HG03521 (cell line): ENCODE measurements at regions not wholly inside any gene's neighbourhood (a gene's known extent, or its start where the extent isn't known, plus 50 kb on each side); places are given as distances from the start of the nearest gene placed in this dataset.
"Not testable (repeated sequence)": the region's sequence is repeated elsewhere in the genome, so short reads cannot be mapped to it uniquely, and the experiment has no call there.

ENCODE experiments used
- ATAC-seq: cut with Tn5 transposase; IDR thresholded peaks from one replicate; pipeline ENCODE4 v1.9.1; 2021; ENCODE audit warnings: mild to moderate bottlenecking, moderate library complexity; ENCODE audit not compliant: unreplicated experiment

- no peak for ATAC-seq
Observed at GRCh38 chr21:16113052-16113715, 383.4 kb downstream of the USP25 start.

GRCh38 chr21:16115461-16115860 lies 385.7 kb downstream of the USP25 start:
- ATAC-seq = no peak

GRCh38 chr21:16116069-16116468 lies 386.3 kb downstream of the USP25 start:
- no peak for ATAC-seq

GRCh38 chr21:16116798-16117197 lies 387.0 kb downstream of the USP25 start:
- no peak for ATAC-seq

GRCh38 chr21:16117331-16117730 lies 387.5 kb downstream of the USP25 start:
- no peak for ATAC-seq

GRCh38 chr21:16117851-16118590 lies 388.2 kb downstream of the USP25 start:
- no peak for ATAC-seq

DNA sequence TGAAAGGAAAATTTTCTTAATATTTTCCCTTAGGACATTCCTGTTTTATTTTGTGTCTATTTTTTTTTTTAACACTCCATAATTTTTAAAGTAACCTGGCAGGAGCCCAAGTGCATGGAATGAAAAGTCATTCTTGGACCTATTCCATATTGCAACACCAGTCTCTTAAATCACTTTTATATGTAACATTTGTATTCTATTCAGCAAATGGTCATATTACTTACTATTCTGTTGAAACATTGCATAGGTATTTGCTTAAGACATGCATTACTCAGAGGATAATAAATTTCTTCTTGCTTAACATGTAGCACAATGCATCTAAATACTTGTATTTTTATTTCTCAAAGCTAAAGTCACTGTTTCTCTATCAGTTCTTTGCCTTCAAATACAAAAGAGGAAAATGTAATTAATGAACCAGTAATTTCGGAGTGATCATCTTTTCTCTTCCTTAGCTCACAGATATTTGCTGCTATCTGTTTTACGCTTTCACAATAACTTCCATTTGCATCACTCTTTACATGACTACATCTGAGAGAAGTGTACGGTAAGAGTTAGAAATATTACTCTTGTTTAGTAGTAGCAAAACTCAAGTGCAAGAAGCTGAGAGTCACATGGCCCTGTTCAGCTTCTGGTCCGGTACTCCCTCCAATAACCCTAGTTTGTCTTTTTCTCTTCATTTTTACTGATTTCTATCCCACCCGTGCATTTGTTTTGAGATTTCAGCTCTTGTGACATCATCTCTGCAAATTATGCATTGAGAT lies 394.8 kb downstream of the USP25 start:
- no peak for ATAC-seq

GRCh38 chr21:16125274-16125673 lies 395.5 kb downstream of the USP25 start:
- ATAC-seq = no peak

DNA sequence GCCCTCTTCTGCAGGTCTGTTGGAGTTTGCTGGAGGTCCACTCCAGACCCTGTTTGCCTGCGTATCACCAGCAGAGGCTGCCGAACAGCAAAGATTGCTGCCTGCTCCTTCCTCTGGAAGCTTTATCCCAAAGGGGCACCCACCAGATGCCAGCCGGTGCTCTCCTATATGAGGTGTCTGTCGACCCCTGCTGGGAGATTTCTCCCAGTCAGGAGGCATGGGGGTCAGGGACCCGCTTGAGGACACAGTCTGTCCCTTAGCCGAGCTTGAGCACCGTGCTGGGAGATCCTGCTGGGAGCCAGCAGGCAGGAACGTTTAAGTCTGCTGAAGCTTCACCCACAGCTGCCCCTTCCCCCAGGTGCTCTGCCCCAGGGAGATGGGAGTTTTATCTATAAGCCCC lies 402.7 kb downstream of the USP25 start:
- ATAC-seq = not testable (repeated sequence)

DNA sequence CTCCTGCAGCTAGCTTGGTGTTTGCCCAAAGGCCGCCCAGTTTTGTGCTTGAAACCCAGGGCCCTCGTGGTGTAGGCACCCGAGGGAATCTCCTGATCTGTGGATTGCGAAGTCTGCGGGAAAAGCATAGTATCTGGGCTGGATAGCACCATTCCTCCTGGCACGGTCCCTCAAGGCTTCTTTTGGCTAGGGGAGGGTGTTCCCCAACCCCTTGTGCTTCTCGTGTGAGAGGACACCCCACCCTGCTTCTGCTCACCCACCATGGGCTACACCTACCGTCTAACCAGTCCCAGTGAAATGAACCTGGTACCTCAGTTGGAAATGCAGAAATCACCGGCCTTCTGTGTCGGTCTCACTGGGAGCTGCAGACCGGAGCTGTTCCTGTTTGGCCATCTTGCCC lies 403.5 kb downstream of the USP25 start:
- ATAC-seq = no peak

- no peak for ATAC-seq
Observed at GRCh38 chr21:16134134-16134533, 404.4 kb downstream of the USP25 start.

GRCh38 chr21:16137106-16137505 lies 407.3 kb downstream of the USP25 start:
- no peak for ATAC-seq

DNA sequence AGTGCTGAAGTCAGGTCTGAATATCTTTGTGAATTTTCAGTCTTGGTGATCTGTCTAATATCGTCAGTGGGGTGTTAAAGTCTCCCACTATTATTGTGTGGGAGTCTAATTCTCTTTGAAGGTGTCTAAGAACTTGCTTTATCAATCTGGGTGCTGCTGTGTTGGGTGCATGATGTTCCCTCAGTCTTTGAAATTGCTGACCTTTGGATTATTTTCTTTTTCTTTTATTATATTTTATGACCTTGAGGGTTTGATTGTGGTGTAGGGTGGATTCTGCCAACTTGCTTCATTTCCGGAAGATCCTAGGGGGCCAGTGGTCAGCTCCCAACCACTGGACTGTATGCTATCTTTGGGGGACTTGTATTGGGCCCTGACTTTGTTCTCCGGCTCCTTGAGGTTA lies 415.3 kb downstream of the USP25 start:
- no peak for ATAC-seq

DNA sequence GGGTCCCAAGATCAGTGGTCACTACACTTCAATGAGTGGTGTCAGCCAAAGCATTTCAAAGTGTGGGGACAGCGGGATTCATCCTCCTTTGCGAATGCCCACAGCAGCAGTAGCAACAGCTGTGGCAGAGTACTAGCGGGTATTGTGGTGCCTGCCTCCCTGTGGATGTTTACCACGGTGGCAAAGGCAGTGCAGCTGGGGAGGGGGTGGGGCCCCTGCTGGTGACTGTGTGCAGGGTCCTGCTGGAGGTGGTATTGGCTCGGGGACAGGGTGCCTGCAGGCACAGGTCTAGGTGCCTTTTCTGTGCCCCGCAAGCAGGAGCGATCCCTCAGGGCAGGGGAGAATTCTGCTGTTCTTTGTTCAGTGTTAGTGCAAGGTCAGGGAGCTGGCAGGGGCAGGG lies 415.7 kb downstream of the USP25 start:
- ATAC-seq = no peak

GRCh38 chr21:16154321-16154720 lies 424.5 kb downstream of the USP25 start:
- ATAC-seq = no peak

DNA sequence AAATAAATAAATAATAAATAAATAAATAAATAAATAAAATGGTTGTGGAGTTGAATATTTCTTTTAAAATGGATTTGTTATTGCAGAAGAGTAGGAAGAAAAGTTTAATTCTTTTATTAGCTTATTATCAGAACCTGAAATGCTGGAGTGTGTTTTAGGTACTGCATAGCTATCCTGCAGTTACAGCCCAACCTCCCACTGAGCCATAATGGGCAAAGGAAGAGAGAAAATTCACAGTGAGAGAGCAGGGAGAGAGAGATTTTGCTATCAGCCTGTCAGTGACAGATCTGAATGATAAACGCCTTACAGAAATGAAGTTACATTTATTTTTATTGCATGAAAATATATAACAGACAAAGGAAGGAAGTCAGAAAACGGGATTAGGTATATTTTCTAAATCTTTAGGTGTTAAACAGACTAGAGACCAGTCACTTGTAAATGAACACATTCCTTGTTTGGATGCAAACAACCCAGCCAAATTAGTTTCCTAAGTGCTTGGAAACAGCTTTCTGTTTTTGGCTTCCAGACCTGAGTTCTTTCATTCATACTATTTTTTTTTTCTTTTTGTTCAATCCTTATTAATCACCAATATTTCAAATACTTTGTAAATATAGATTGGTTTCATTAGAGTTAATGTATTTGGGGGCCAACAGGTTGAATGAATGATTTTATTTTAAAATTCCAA lies 425.3 kb downstream of the USP25 start:
- no peak for ATAC-seq

DNA sequence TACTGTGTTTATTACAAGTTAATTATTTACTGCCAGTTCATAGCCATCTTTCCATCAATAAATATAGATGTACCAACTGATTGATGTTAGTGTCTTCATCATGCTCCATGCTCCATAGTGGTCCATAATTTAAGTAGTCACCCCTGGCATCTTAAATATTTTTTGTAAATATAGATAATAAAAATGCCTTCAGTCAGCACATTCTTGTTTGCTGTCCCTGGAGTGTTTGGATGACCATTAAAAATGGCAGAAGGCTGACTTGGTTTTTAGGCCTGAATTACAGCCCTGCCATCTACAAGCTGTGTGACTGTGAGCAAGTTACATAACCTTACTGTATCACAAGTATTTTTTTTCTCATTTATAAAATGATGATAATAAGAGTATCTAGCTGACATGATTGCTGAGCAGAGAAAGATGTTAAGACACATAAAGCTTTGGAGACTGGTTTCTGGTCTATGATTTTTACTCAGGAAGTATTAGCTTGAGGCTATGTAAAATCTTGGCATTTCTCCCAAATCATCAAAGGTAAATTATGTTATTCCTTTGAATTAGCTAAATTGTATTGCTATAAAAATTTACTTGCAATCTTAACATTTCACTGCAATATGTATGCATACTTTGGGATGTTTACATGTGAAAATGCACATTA lies 427.2 kb downstream of the USP25 start:
- no peak for ATAC-seq

DNA sequence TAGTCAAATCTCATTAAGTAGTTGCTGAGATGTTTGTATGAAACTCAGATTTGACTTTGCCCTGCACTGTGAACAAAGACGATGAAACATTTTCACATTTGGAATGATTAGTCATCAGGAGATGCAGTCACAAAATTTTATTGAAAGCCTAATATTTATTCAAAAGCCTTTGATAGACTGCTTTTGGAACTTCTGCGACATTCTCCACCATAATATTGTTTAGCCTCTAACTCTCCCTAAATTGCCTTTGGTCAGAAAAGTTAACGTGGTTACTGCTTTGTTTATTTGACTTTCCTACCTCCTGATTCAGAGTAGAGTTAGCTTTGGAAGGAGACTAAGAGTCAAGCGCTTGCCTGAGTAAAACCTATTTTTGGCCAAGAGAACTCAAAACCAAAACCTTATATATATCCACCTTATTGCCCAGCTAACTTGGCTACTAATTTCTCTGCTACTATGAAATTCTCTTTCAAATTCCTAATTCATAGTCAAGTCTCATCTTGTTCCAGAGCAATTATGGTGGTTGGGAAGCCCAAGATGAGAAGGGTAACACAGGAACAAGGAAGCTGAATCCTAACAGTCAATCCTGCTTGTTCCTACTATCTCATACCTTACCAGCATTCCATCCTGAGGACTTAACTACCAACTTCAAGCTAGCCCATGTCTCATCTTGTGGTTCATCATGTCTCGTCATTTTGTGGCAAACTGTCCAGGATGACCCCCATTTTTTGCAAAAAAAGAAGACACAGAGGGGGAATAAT lies 429.6 kb downstream of the USP25 start:
- ATAC-seq = no peak

DNA sequence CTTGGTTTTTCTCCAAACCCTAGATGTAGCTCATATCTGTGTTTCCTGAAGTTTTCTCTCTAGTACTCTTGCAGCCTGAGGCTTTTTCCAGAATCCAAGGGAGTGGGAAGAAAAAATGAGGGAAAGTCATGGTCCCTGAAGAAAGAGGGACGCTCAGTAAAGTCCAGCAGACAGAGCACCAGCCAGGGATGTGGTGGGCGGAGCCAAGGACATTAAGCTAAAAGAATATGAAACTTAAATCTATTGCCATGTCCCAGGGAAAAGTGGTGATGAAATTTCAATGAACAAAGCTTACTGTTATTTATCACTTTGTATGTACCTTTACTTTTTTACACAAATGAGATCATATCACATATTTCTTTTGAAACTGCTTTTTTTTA lies 430.2 kb downstream of the USP25 start:
- no peak for ATAC-seq

DNA sequence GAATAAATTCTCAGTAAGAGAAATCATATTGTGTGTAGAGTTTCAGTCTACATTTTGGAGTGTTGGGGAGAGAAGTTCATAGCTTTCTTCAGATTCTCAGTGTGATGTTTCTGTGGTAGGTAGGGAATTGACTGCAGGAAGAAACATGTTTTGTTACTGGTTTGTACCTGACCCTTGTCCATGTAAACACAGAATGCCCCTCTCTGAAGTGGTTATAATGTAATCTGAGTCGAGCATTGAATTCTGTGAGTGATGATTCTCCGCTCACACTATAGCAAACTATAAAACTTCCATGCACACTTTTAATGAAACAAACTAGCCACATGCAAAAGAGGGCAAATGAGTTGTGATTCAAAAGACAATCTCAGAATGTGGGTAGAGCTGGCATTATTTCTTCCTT lies 433.2 kb downstream of the USP25 start:
- ATAC-seq = no peak
